ENCODE measurements at regions not wholly inside any gene's neighbourhood (a gene's known extent, or its start where the extent isn't known, plus 50 kb on each side); places are given as distances from the start of the nearest gene placed in this dataset.

- DNase-seq (ENCODE audit: low read depth in 1 of 2, low spot score in 2 of 2) (no peak), FAIRE-seq (no peak)
- POLR2A ChIA-PET (ENCODE audit: partially characterized antibody) = no interaction called here
- Histone ChIP-seq H3K4ac (replicated peaks; ENCODE audit: insufficient read length, low read depth, low read length) (no peak overlapping the region), H4K20me1 (replicated peaks in 1 of 2; ENCODE audit: control insufficient read depth in 1 of 2, insufficient read depth in 2 of 2, low read length in 2 of 2) (peaks cover 0 to 2% of the 10 kb centered on the region in 2 experiments), H3K79me1 (ENCODE audit: low read depth, low read length) (no peaks in the 10 kb centered on the region), H3K14ac (ENCODE audit: insufficient read length) (no peak overlapping the region), H3K23me2 (ENCODE audit: low read depth, low read length) (peaks cover 3% of the 10 kb centered on the region), H3K23ac (ENCODE audit: insufficient read length) (no peak overlapping the region), H3K4me2 (ENCODE audit: insufficient read depth in 1 of 2, low read depth in 2 of 2, low read length in 2 of 2) (no peak overlapping the region), H2AK5ac (ENCODE audit: low read depth, low read length) (no peak overlapping the region), H3K4me1 (replicated peaks in 1 of 4; ENCODE audit: control insufficient read depth in 3 of 4, insufficient read depth in 4 of 4, low read length in 3 of 4) (no peaks in the 10 kb centered on the region; a peak in 2 of 7 replicates), H4K91ac (replicated peaks; ENCODE audit: insufficient read length, low read length) (no peak overlapping the region), H3K9ac (replicated peaks in 1 of 4; ENCODE audit: extremely low read depth in 1 of 4, low read depth in 3 of 4, low read length in 3 of 4) (no peak overlapping the region), H2BK12ac (ENCODE audit: low read depth, low read length) (no peak overlapping the region), H2BK120ac (replicated peaks; ENCODE audit: low read depth, low read length) (no peak overlapping the region), H2AFZ (ENCODE audit: low read length) (no peak overlapping the region), H3K27me3 (replicated peaks in 1 of 4; ENCODE audit: control insufficient read depth in 3 of 4, extremely low read depth in 1 of 4, insufficient read depth in 3 of 4, low read length in 3 of 4) (no peaks in the 10 kb centered on the region), H3K27ac (ENCODE audit: low read depth, low read length) (no peak overlapping the region), H2BK5ac (ENCODE audit: low read depth, low read length) (no peak overlapping the region), H3K79me2 (ENCODE audit: control insufficient read depth in 1 of 2, insufficient read depth in 2 of 2, low read length in 2 of 2) (no peaks in the 10 kb centered on the region), H4K8ac (ENCODE audit: extremely low read depth, insufficient read depth, low read length) (no peak overlapping the region), H3K56ac (replicated peaks; ENCODE audit: insufficient read length, low read depth, low read length) (no peak overlapping the region), H2BK20ac (ENCODE audit: low read length) (no peak overlapping the region), H3K4me3 (ENCODE audit: extremely low read depth in 1 of 4, insufficient read depth in 2 of 4, low read depth in 3 of 4, low read length in 4 of 4) (no peak overlapping the region), H4K5ac (ENCODE audit: insufficient read length, low read depth, low read length) (no peak overlapping the region), H3K36me3 (ENCODE audit: control insufficient read depth in 2 of 4, insufficient read depth in 4 of 4, low read length in 3 of 4) (no peaks in the 10 kb centered on the region), H3K18ac (ENCODE audit: extremely low read depth, low read length) (no peak overlapping the region), H2BK15ac (ENCODE audit: low read length) (no peak overlapping the region), H3K9me3 (ENCODE audit: insufficient read depth in 2 of 2, low read depth in 1 of 2, low read length in 1 of 2) (no peaks in the 10 kb centered on the region)
- TF ChIP-seq CBX5 (IDR thresholded peaks at IDR 0.05; ENCODE audit: low read depth, low read length) (no peak), CHD2 (IDR thresholded peaks at IDR 0.05; ENCODE audit: low read length) (no peak), EP300 (IDR thresholded peaks at IDR 0.05; ENCODE audit: borderline replicate concordance in 1 of 2, low read depth in 2 of 2, low read length in 2 of 2) (no peak)
- CTCF ChIA-PET (ENCODE audit: partially characterized antibody) = interaction anchor here (1.2 to 2.1 kb wide), 2 partner anchors 122 to 150 kb away, joined by 3 to 5 read pairs; no protein-coding TSS in a partner anchor
- WGBS, 2 experiments (ENCODE audit: extremely low coverage in 1 of 2, insufficient coverage in 1 of 2, insufficient read length in 1 of 2, insufficient replicate concordance in 2 of 2, low coverage in 1 of 2, low lambda C conversion rate in 2 of 2, missing lambda C conversion rate in 1 of 2) = 96% methylated on average over 7 of the region's 7 CpGs; no CpG with 5 or more reads in 1 of the 2 experiments
These were observed 1035.6 kb upstream of the TMEM132C start for GRCh38 chr12:127231371-127231770.
